ENCODE measurements at regions not wholly inside any gene's neighbourhood (a gene's known extent, or its start where the extent isn't known, plus 50 kb on each side); places are given as distances from the start of the nearest gene placed in this dataset.

DNA sequence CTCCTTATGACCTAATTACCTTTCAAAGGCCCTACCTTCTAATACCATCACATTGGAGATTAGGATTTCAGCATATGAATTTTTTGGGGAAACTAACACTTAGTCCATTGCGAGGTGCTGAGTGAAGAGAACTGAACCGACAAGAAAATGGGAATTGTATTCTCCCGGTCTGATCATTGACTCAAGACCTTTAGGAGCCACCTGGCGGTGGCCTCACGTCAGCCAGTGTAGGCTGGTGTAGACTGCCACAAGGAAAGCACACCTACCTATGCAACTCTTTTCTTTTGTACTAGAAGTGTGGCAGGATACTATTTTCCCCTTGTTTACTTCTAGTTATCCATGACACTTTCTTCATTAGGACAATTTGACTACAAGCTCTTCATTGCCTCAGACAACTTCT lies 333.5 kb upstream of the B3GALT2 start:
- no peak for DNase-seq

DNA sequence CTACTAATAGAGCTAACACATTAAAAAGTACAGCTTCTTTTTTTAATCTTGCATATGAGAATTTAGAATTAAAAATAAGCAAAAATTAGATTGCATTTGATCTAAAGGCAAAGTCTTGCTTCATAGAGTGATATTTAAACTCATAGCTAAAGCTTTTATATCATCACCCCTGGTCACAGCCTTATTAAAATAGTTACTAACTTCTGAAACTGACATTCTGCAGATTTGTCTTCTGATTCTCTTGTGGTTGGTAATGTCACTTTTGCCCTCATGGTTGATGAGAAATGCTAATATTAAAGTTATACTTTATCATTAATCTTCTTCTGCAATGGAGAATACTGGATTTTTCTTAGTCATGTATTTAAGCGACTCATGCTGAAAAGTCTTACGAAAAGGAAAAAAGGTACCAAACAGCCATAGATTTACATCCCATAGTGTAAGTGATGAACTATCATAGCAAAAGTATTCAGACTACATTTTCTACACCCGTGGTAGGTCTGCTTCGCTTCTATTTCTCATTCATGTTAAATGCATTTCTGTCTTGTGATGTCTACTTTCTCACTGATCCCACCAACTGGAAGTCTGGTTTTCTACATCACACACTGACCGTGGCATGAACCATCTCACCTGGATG lies 330.5 kb upstream of the B3GALT2 start:
- DNase-seq = no peak

DNA sequence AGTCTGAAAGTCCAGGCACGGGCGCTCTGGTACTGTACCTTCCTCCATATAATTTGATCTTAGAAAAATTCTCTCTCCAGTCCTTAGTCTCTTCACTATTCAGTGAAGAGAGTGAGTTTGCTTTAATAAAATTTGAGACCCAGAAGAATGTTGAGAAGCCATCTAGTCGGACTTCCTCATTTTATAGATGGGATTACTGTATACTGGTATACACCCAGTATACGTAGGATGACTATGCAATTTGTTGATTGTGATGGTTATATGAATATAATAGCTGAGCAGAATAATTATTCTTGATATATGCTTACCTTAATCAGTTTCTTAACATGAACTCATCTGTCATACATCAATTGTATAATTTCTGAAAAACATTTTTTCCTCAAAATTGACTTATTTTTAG lies 328.0 kb upstream of the B3GALT2 start:
- no peak for DNase-seq

DNA sequence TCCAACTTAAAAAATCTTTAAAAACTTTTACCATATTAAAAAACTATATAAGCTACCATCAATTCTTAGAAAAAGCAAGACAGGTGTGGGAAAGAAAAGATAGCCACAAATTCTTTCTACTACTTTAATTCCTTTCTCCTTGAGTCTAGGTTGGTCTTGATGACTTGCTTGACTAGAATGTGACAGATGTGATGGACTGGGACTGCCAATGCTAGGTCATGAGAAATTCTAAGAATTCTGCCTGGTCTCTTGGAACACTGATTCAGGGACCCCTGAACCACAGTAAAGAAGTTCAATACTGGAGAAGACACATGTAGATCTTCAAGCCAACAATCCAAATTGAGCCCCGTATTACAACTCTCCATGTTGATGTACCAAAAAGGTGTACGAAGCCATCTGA lies 326.6 kb upstream of the B3GALT2 start:
- DNase-seq = no peak

DNA sequence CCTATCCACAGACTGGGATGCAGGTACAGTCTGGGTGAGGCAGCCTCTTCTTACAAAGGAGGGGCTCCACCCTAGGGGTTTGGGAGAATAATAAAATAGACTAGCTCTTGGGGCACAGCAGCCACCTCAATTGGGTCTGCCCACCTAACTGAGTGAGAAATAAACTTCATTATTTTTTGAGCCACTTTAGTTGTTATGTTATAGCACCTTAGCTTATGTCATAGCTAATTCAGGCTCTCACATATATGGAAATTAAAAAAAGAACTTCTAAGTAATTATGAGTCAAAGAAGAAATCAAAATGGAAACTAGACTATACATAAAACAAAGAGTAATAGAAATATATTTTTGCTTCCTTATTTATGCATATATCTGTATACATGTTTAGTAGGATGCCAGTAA lies 318.5 kb upstream of the B3GALT2 start:
- no peak for DNase-seq

DNA sequence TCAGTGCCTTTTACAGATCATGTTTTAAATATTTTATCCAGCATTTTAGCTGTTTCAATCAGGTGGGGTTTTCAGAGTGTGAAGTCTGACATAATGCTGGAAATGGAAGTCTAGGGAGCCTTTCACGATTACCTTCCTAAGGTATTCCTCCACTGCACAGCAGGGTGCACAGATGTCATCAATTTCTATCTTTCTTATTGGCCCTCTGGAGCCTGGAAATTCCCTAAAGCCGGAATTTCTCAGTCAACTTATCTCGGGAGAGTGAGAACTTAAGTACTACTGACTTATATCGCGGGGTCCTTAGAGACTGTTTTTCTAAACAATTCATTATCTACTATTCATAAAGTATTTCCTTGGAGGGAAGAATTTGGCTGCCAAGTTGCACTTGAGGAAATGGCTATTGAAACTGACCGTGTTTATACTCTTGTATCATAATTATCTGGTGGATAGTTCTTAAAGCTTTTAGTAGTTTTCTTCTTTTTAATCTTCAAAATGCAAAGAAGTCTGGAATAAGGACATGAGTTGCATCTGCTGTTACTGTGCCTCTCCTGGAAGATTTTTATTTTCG lies 311.8 kb upstream of the B3GALT2 start:
- peak; percentile 35 to 44 for DNase-seq

DNA sequence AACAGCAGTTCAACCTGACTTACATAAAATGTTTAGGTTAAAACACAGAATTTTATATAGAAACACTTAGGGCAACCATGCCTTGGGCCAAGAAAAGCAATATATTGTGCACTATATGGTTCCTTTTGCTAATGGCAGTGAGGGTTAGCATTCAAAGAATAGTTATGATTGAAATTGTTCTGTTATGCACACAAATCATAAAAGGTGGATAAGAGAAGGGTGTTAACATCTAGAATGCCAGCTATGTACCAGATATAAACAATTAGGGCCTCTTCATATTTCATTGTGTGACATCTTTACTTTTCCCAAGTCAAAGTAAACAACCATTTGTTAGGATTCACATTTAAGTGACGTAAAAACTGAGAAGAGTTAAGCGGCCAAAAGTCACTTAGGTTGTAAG lies 308.0 kb upstream of the B3GALT2 start:
- no peak for DNase-seq

DNA sequence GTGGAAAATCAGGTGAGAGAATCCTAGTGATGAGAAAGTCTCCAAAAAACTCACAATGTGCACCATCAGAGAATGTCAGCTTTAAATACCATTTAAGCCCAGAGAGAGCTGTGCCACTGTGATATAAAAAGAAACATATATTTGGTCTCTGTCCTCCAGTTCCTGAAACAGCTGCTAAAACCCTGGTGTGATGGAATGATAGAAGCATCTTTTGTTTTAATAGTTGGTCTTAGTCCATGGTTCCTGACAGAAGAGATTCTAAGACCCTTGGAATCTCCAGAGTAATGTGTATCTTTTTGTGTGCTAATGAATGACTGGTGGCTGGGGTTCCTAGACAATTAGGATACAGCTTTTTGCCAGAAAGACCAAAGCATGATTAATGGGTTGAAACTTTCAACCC lies 302.8 kb upstream of the B3GALT2 start:
- DNase-seq = no peak

DNA sequence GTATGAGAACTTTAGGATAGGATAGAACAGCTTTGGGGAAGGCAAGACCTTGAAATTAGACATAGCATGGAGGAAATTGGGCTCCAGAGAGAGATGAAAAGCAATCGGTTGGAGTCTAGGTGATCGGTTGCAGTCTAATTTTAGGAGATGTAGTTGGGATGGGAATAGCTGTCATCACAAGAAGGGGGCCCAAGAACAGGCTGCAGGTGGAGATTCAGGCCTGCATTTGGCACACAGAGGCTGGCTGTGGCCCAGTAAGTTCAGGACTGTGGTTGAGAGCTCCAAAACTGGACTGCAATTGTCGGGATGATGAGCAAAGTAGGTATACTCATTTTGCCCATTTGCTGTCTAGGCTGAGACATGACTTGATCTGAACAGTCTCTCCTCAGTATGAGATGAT lies 301.3 kb upstream of the B3GALT2 start:
- no peak for DNase-seq

DNA sequence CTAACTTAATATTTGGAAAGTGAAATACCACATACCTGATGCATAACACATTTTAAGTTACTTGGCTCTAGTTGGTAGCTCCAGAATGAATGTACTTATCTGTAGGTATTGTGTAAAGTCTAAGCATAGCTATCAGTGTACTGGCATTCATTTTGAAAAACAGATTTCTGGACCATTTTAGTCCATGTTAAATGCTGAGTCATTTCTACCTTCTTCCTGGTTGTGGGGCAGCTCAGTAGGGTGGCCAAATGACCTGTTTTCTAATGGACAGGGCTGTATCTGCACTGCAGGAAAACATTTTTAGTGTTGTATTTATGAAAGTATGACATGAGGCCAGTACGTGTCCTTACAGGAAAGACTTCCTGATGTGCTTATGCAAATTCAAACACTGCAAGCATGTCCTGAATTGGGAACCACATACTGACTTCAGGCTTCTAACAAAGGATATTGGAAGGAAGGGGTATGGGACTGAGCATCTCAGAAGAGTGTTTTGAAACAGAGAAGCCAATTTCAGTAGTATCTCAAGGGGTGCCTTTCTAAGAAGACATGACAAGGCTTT lies 300.3 kb upstream of the B3GALT2 start:
- DNase-seq = no peak

DNA sequence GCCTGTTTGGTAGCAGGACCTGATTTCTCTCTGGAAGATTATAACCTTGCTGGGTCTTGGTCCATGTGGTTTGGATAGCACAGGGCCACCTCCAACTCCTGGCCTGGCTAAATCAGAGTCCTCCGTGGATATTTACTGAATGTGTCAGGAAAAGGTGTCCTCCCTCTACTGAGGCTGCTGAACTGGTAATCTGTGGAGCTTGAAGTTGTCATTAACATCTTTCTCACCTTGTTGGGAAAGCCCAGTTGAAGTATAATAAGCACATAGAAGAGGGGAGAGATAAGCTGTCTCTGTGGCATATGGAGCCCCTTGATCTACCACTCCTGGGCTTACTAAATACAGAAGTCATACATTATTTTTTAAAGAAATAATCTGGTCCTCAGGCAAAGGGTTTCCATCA lies 294.3 kb upstream of the B3GALT2 start:
- DNase-seq = no peak

DNA sequence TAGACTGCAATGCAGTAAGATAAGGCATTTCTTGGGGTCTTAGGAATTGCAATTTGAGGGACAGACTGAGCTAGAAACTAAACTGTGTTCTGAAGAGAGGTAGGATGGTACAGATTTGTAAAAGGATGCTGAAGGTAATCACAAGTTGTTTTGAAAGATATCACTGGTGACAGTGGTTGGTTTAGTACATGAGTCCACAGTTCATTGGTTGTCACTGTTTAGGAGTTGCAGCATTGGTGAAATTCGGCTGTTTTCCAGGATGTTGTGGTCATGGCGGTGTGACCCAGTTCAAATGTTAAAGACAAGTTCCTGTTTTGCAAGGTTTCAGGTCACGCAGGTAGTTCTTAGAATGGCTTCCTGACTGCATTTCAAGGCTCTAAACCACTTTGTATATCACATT lies 292.8 kb upstream of the B3GALT2 start:
- DNase-seq = no peak

DNA sequence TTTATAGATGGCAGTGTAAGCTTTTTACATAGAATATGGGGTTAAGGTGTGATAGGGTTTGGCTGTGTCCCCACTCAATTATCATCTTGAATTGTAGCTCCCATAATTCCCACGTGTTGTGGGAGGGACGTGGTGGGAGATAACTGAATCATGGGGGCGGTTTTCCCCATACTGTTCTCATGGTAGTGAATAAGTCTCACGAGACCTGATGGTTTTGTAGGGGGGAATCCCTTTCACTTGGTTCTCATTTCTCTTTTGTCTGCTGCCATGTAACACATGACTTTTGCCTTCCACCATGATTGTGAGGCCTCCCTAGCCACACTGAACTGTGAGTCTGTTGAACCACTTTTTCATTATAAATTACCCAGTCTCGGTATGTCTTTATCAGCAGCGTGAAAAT lies 290.3 kb upstream of the B3GALT2 start:
- DNase-seq = no peak

DNA sequence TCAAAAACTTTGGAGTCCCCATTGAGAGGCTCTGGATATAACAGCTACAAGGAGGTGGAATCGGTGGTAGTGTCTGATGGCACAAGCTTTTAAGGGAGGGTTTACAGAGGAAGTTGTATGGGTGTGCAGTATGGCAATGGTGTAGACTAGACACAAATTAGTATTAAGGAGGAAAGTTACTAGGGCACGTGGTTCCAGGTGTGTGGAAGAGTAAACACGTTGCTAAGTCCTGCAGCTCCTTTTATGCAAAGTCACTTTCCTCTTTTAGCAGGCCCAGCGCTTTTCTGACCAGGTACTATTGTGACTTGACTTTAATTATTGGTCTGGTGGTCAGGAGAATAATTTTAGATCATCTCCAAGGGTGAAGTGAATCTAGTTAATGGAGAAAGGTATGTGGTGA lies 287.5 kb upstream of the B3GALT2 start:
- no peak for DNase-seq

DNA sequence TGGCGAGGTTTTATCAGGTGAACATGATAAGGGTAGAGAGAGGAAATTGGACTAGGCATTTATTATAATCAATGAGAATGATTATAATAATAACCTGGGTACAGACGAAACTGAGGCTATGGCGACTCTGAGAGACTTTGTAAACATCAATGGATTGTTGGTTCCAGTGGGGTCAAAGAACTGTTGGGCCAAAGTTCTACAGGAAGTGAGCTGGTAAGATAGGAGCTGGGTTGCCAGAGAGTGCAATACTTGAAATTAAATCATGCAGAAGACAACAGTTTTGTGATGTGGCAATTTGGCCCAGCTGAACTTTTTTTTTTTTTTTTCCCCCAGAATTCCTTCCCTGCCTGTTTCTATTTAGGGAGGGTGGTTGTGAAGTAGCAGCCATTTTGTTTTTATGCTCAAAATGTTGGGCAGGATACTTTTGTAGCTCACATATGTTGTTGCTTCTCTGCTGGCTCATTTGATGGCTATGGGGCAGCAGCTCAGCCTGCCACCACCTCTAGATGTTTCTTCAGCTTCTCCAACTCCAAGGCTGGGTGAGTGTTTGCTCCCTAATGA lies 286.5 kb upstream of the B3GALT2 start:
- DNase-seq = no peak

DNA sequence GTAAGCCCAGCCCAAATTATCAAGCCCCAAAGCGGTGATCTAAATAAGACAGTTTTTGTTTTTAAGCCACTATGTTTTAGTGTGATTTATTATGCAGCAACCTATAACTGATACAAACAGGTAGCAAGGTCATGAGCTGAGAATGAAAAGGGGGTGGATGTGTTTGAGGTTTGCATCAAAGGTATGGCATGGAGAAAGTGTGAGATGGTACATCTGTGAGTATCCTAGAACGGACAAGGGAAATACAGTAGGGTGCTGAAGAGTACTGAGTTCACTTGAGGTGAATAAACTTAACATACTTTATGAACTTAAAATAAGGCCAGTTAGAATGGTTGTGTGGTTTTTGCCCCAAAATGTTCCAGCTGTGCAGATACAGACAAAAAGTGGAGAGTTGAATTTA lies 286.0 kb upstream of the B3GALT2 start:
- DNase-seq = no peak

DNA sequence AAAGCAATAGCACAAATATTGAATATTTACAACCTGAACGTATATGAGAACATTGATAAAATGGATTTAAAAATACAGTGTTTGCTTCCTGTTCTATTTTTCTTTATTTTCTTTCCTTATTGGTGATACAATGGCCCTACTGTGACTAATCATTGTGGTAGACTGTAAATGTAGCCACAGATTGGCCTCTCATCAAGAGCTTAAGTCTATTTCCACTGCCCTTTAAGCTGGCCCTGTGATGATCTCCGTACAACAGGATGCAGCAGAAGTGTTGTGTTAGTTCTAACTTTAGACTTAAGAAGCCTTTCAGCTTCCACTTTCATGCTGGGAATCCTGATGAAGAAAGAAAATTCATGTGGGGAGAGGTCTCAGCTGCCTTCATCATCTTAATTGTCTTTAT lies 285.6 kb upstream of the B3GALT2 start:
- DNase-seq = no peak

DNA sequence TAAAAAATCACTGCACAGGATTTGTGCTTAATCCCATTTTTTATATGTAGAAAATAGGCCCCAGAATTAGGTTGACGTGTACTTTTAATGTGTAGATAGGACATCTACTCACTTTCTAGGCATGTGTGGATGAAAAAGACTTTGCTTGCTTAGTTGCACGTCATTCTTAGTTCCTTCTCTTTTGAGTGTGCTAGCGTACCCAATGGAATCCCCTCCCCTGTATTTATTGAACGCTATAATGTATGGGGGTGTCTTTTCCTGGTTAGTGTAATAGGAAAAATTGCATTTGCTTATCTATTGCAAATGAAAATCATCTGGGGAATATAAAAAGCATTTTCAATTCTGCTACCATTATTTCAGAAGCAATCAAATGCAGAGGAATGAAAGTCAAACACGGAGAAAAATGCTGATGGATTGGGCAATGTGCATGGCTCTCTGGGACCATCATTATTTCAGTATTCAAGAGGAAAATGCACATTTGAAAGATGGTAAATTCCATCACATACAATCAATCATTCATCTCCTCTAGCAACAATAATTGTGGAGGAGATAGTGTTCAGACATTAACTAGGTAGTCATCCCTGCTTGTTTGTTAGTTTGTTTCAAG lies 277.0 kb upstream of the B3GALT2 start:
- DNase-seq = no peak

DNA sequence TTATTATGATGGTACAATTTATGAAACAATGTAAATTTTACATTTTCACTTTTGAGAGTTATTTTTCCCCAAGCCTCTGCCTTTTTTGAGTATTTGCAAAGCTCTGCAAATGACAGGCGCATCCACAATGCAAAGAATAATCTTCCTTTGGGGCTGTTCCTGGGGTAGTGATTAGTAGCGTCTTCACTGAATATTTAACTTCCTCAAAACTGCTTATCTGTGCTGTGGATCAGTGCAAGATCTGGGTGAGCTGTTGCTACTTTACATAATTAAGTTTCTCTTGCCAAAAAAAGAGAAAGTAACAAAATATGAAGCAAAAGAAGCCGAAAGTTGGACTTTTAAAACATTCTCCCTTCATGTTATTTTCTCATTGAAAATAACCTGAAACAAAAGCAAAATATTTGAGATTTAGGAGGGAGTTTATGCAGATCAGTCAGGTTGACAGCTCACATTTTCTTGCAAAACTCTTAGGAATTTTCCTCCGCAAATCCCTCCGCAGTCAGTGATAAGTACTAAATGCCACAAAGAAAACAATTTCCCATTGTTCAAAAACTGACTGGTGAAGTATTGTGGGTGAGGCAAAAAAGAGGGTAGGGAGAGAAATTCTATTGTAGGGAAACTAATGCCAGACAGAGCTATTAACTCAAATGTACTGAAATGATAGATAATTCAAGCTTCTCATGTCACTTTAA lies 276.4 kb upstream of the B3GALT2 start:
- DNase-seq = no peak

DNA sequence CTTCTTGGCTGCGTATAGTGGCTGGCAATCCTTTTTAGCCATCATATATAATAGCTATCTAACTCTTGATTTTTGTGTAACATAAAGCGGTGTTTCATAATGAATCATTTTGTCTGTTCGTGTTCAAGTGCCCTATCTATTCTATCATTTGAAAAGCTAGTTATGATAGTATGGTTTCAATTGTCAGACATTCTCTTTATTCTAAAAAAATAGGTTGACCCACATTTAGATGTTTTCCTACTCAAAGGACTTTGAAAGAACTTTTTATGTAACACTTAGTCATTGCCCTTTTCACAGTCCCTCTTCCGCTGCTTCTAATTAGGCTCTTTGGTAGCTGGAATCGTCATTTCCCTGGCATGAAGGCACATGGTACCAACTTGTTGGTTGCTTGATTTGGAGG lies 272.2 kb upstream of the B3GALT2 start:
- DNase-seq = no peak

DNA sequence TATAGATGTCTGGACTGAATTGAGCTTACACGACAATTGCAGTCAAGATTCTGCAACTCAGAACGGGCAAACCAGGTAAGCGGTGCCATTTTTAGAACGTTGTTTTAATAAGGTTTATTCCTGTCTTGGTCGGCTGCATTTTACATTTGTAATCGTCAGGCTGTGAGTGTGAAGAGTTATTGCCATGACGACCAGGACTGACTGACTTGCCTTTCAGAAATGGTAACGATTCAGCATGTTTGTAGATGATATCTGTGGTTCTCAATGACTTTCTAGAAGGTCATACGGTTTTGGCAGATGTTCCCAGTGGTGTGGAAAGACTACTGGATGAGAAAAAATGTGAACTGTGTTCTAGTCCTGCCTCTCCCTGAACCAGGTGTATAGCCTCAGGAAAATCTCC lies 271.3 kb upstream of the B3GALT2 start:
- DNase-seq = peak; percentile 5 to 8

DNA sequence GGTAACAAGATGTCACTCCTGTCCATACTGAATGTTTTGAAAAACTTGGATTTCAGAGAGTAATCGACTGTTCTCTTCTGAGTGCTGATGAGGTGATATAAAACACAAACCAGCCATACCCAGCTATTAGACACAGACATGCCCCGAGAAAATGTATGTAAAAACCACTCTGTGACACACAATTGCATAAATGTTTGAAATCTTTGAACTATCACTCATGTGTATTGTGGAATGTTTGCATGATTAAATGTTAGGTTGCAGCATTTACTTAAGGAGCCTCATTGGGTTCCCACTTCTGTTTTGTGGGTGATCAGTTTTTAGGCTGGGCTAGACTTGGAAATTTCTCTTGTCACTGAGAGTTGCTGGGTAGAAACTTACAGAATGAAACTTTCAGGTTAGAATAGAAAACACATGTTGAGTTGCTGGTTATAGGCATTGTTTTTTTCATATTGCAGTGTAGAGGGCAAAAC lies 270.4 kb upstream of the B3GALT2 start:
- DNase-seq = peak; percentile 53 to 55

DNA sequence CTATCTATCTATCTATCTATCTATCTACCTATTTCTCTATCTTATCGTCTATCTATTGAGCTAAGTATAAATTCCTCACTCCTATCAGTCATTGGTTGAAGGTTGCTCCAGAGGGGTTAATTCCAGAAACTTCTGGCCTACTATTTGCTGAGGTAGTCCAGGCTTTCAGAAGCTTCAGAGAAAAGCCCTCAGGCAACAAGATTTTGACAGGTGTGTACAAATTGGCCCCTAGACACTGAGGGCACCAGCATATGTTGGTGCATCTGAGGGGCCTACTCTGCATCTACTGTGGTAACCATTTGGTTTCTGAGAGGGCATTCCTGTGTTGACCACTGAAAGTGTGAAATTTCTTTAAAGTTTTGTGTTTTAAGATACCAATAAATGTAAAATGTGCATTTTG lies 265.2 kb upstream of the B3GALT2 start:
- no peak for DNase-seq
